ACC112 (cell line): ENCODE measurements at regions not wholly inside any gene's neighbourhood (a gene's known extent, or its start where the extent isn't known, plus 50 kb on each side); places are given as distances from the start of the nearest gene placed in this dataset.
A peak's percentile ranks its signal among the peaks of the same experiment; 100 is the strongest.

Experiments used
- H2AFZ ChIP-seq: fragments of 200-600 bp; sonication (generic); one replicate; pipeline ENCODE4 v1.6.0; 2017; ENCODE audit warnings: antibody characterized with exemption, low read length; ENCODE audit not compliant: unreplicated experiment
- H3K27ac ChIP-seq: fragments of 200-600 bp; sonication (generic); 2 replicates; pipeline ENCODE4 v1.5.1; 2014; ENCODE audit warnings: low read depth, mild to moderate bottlenecking, antibody characterized with exemption, low read length, moderate library complexity
- H3K27me3 ChIP-seq: fragments of 200-600 bp; sonication (generic); 2 replicates; pipeline ENCODE4 v1.6.1; 2014; ENCODE audit warnings: mild to moderate bottlenecking, antibody characterized with exemption, low read length, moderate library complexity, mixed read lengths; ENCODE audit not compliant: insufficient read depth
- H3K36me3 ChIP-seq: fragments of 200-600 bp; sonication (generic); 2 replicates; pipeline ENCODE4 v1.6.1; 2016; ENCODE audit warnings: mild to moderate bottlenecking, antibody characterized with exemption, low read length, moderate library complexity, mixed read lengths; ENCODE audit not compliant: insufficient read depth
- H3K4me1 ChIP-seq: fragments of 200-600 bp; sonication (generic); one replicate; pipeline ENCODE4 v1.6.1; 2016; ENCODE audit warnings: low read length, mixed read lengths; ENCODE audit not compliant: insufficient read depth, unreplicated experiment, control insufficient read depth
- H3K4me3 ChIP-seq: fragments of 200-600 bp; sonication (generic); 2 replicates; pipeline ENCODE4 v1.5.1; 2014; ENCODE audit warnings: mild to moderate bottlenecking, low read depth, low read length
- H3K79me2 ChIP-seq: fragments of 200-600 bp; sonication (generic); one replicate; pipeline ENCODE4 v1.6.0; 2016; ENCODE audit warnings: low read length; ENCODE audit not compliant: control insufficient read depth, unreplicated experiment, insufficient read depth

DNA sequence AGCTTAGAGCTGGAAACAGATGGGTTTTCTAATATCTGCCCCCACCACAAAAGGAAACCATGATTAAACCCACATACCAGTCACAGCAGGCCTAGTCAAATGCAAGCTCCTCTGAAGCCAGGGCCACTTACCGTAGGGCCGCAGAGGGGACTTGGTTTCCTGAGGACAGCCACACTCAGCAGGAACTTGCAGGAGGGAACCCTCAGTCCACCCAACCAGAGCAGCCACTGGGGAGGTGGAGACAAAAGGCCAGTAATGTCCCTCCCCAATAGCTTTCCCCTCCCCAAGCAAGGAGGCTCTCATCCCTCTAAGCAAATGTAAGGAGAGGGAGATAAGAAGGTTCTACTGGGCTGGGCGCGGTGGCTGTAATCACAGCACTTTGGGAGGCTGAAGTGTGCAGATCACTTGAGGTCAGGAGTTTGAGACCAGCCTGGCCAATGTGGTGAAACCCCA is 384.4 kb upstream of the JARID2 start:
- H3K27ac ChIP-seq, result no peak overlapping the region

DNA sequence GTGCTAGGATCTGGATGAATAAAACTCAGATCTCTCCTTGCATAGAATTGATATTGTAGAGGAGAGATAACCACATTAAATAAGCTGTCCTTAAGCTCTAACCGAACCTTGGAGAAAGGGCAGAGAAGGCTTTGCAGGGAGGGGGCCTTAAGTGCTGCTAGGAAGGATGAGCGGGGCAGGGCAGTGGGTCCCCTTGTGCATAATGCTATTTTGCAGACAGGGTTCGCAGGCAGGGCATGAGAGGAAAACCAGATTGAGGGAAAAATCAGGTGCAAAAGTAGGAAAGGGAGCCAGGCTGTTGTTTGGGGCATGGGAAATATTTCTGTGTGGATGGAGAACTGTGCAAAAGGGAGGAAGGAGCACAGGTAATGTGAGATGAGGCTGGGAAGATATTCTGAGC is 383.0 kb upstream of the JARID2 start:
- Histone ChIP-seq H2AFZ (no peak overlapping the region), H3K27ac (no peak overlapping the region), H3K4me3 (no peak overlapping the region), H3K36me3 (no peaks in the 10 kb centered on the region), H3K4me1 (peaks cover 6% of the 10 kb centered on the region), H3K79me2 (no peaks in the 10 kb centered on the region), H3K27me3 (no peaks in the 10 kb centered on the region)

More for the DNA sequence above, 384.4 kb upstream of the JARID2 start:
- Histone ChIP-seq H3K4me1 (peaks cover 6% of the 10 kb centered on the region), H2AFZ (no peak overlapping the region), H3K27me3 (no peaks in the 10 kb centered on the region), H3K79me2 (no peaks in the 10 kb centered on the region), H3K4me3 (no peak overlapping the region), H3K36me3 (no peaks in the 10 kb centered on the region)

DNA sequence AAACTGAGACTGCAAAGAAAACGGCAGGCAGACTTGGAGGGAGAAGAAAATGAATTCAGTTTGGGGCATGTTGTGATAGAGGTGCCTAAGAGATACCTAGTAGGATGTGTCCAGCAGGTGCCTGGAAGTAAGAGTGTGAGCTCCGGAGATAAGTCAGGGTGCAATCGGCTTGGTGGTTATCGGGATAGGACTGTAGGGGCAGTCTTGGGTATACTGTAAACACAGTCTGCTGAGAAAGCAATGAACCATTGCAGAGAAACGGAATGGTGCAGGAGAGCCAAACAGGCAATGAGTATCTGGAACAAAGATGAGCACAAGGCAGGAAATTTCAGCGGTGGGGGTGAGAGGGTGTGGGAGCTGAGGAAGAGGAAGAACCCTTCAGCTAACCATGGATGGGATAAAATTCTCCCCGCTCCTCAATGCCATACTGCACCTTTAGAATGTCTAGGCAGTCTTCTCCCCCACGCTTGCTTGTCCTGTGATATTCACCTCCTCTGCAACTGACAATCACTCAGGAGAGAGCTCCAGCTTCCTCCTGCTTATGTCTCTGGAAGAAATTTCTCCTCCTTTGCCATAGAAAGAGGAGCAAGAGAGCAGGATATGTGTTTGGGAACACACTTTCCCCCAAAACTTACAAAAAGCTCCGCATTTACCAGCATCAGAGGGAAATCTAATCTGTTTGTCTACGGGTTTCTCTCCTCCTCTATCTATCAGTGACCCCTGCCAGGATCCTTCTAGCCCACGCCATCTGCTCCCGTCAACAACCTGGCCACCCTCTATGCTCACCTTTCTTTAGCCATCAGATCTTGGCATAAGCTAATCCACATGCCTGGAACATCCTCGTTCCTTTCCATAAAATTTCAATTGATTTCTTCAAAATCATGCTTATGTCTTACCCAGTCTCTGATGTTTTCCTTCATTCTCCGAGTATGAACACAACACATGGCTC is 381.7 kb upstream of the JARID2 start:
- peaks cover 6% of the 10 kb centered on the region for H3K4me1 ChIP-seq
- no peak overlapping the region for H2AFZ ChIP-seq
- H3K27ac ChIP-seq, result no peak overlapping the region
- H3K79me2 ChIP-seq, result no peaks in the 10 kb centered on the region
- no peak overlapping the region for H3K4me3 ChIP-seq
- no peaks in the 10 kb centered on the region for H3K27me3 ChIP-seq
- no peaks in the 10 kb centered on the region for H3K36me3 ChIP-seq

DNA sequence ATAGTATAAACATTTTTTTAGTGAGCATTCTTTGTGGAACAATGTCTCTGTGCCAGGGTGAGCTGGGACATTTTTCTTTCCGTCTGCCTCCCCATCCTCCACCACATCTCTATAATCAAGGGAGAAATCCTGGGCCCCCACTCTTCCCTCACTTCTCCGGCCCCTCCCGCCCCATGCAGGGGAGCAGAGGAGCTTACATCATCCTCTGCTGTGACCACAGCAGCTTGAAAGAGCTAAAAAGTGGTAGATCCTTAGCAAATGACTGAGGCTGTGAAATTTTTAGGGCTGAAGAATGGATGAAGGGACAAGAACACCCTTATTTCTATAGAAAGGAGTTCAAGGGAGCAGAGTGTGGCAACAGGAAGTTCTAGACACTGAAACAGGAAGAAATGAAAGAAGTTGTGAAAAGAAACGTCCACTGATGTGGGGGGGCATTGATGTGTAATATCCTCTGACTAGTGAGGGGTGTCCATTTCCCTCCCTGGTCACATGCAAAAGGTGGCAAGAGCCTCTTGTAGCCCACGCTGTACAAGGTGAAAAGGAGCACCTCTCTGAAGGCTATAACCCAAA is 380.3 kb upstream of the JARID2 start:
- no peaks in the 10 kb centered on the region for H3K79me2 ChIP-seq
- H3K4me1 ChIP-seq, result peaks cover 6% of the 10 kb centered on the region
- H3K36me3 ChIP-seq, result no peaks in the 10 kb centered on the region
- H2AFZ ChIP-seq, result peak overlapping the region; percentile 75
- H3K27me3 ChIP-seq, result no peaks in the 10 kb centered on the region
- no peak overlapping the region for H3K4me3 ChIP-seq
- H3K27ac ChIP-seq, result no peak overlapping the region

DNA sequence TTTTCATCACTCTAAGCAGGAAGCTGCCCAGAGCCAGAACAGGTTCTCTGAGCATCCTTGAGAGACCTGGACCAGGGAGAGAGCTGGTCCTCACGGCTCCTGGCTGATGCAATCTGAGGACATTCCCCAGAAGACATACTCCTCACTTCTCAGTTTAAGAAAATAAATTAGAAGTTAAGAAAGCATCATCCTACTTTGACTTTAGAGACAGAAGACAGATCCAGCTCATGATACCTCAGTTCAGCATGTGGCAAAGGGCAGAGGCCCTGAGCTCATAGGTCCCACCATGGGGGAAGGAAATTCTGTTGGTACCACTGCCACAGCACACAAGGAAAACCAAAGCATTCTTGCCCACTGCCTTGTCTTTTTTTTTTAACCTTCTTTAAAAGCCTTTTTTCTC is 378.1 kb upstream of the JARID2 start:
- Histone ChIP-seq H2AFZ (no peak overlapping the region), H3K27me3 (no peaks in the 10 kb centered on the region), H3K79me2 (no peaks in the 10 kb centered on the region), H3K4me1 (peaks cover 6% of the 10 kb centered on the region), H3K27ac (no peak overlapping the region), H3K36me3 (no peaks in the 10 kb centered on the region), H3K4me3 (no peak overlapping the region)

DNA sequence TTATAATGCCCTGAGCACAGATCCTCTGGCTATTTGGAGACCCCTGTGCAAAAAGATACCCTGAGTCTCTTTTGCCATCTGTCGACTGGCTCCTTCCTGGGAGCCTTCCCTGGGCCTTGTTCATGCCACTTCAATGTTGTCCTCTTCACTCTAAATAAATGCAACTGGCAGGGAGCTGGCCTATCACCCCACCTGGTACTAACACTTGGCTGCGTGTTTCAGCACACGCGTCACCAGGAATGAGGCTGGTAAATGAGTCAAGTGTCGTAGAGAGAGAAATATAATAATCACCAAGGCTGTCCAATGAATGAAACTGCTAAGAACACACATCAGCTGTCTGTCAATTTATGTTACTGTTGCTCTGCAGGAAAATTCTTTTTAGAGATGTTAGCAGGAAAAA is 374.6 kb upstream of the JARID2 start:
- H3K27ac ChIP-seq, result no peak overlapping the region
- no peaks in the 10 kb centered on the region for H3K79me2 ChIP-seq
- H3K4me1 ChIP-seq, result no peaks in the 10 kb centered on the region
- H3K27me3 ChIP-seq, result no peaks in the 10 kb centered on the region
- no peaks in the 10 kb centered on the region for H3K36me3 ChIP-seq
- H2AFZ ChIP-seq, result no peak overlapping the region
- no peak overlapping the region for H3K4me3 ChIP-seq

DNA sequence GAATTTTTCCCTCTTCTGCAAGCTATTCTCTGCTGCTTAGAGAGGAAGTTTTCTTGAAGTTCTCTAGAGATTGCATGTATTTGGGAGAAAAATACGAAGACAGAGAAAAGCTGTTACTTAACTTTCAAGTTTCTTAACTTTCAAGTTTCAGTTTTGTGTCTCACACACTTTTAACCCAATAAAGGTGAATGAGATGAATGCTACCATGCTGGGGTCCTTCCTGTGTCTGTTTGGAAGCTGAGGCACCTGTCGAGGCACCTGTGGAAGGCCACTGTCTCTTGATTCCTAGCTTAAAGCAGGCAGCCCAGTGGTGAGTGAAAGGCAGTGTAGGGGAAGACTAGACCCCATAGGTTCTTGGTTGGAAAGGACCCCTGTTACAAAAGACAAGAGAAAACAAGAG is 372.8 kb upstream of the JARID2 start:
- no peaks in the 10 kb centered on the region for H3K36me3 ChIP-seq
- no peak overlapping the region for H2AFZ ChIP-seq
- H3K79me2 ChIP-seq, result no peaks in the 10 kb centered on the region
- H3K27ac ChIP-seq, result no peak overlapping the region
- no peaks in the 10 kb centered on the region for H3K27me3 ChIP-seq
- no peak overlapping the region for H3K4me3 ChIP-seq
- H3K4me1 ChIP-seq, result peaks cover 18% of the 10 kb centered on the region

DNA sequence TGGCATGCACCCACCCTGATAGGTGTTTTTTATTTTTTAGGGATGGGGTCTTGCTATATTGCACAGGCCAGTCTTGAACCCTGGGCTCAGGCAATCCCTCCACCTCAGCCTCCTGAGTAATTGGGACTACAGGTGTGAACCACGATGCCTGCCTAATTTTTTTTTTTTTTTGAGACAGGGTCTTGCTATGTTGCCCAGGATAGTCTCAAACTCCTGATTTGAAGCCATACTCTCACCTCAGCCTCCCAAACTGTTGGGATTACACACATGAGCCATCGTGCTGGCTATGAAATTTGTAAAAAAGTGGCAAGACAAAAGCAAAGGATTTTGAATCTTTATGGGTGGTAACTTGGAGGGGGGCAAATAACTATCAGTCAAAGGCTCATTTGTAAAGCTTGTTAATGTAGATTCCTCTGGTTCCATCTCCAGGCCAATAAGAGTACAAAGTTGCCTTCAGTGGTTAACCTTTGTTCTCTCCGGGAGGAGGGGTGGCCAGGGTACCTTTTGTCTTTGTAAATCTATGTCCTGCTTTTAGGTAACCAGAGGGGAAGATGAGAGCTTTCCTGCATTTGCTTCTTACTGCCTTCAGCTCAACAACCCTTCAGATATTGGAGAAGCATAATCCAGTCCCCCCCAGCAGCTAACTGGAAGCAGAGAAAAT is 372.0 kb upstream of the JARID2 start:
- Histone ChIP-seq H3K27ac (no peak overlapping the region), H3K4me1 (peaks cover 18% of the 10 kb centered on the region), H3K79me2 (no peaks in the 10 kb centered on the region), H3K27me3 (no peaks in the 10 kb centered on the region), H2AFZ (no peak overlapping the region), H3K4me3 (no peak overlapping the region), H3K36me3 (no peaks in the 10 kb centered on the region)

DNA sequence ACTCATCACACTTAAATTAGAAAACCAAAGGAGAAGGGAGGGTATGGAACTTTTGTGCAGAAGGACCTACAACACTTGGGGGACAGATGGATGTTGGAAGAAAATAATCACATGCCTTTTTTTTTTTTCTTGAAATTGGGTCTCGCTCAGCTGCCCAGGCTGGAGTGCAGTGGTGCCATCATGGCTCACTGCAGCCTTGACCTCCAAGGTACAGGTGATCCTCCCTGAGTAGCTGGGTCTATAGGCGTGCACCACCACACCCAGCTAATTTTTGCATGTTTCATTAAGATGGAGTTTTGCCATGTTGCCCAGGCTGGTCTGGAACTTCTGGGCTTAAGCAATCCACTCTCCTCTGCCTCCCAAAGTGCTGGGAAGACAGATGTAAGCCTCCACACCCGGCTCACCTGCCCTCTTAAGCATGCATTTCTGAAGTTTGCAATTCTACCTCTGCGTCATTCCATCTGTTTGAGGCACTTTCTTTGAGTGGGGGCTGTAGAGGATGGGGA is 370.8 kb upstream of the JARID2 start:
- H2AFZ ChIP-seq, result no peak overlapping the region
- H3K27ac ChIP-seq, result no peak overlapping the region
- no peaks in the 10 kb centered on the region for H3K27me3 ChIP-seq
- no peak overlapping the region for H3K4me3 ChIP-seq
- no peaks in the 10 kb centered on the region for H3K36me3 ChIP-seq
- peaks cover 18% of the 10 kb centered on the region for H3K4me1 ChIP-seq
- no peaks in the 10 kb centered on the region for H3K79me2 ChIP-seq

DNA sequence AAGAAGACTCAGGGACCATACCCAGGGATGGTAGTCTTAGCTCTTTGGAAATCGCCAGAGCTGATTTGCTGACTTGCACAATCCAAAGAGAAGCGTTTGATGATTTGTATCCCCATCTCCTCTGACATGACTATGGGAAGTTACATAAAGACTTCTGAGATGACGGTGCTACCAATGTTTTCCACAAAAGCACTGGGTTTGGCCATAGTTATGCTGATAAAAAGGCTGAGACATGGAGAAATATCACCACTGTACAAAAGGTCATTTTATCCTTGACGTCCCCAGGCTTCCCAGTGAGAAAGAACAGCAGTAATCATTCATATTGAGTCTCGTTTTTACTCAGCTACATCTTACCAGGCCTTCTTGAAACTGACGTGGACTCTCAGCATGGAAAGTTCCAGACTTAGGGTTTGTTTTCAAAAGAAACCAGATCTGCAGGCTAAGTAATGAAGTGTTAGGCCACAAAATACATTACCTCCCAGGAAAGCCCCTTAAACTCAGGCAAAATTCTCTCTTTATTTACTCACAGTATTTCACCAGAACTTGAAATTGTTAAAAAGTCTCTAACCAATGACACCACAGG is 370.3 kb upstream of the JARID2 start:
- Histone ChIP-seq H3K79me2 (no peaks in the 10 kb centered on the region), H2AFZ (no peak overlapping the region), H3K27me3 (no peaks in the 10 kb centered on the region), H3K36me3 (no peaks in the 10 kb centered on the region), H3K27ac (no peak overlapping the region), H3K4me1 (peaks cover 18% of the 10 kb centered on the region), H3K4me3 (no peak overlapping the region)
